ENCODE measurements at regions not wholly inside any gene's neighbourhood (a gene's known extent, or its start where the extent isn't known, plus 50 kb on each side); places are given as distances from the start of the nearest gene placed in this dataset.

GRCh38 chr3:117788506-117788905, 1078.9 kb downstream of the TUSC7 start:
- TF ChIP-seq CTCF (IDR thresholded peaks at IDR 0.05; ENCODE audit: extremely low read depth, missing control alignments), result no peak

GRCh38 chr3:117790235-117790987, 1080.8 kb downstream of the TUSC7 start:
- no peak for DNase-seq (ENCODE audit: low spot score)
- TF ChIP-seq CTCF (IDR thresholded peaks at IDR 0.05; ENCODE audit: extremely low read depth, missing control alignments), result no peak

More at GRCh38 chr3:117788506-117788905, 1078.9 kb downstream of the TUSC7 start:
- no peak for DNase-seq (ENCODE audit: low spot score)

DNA sequence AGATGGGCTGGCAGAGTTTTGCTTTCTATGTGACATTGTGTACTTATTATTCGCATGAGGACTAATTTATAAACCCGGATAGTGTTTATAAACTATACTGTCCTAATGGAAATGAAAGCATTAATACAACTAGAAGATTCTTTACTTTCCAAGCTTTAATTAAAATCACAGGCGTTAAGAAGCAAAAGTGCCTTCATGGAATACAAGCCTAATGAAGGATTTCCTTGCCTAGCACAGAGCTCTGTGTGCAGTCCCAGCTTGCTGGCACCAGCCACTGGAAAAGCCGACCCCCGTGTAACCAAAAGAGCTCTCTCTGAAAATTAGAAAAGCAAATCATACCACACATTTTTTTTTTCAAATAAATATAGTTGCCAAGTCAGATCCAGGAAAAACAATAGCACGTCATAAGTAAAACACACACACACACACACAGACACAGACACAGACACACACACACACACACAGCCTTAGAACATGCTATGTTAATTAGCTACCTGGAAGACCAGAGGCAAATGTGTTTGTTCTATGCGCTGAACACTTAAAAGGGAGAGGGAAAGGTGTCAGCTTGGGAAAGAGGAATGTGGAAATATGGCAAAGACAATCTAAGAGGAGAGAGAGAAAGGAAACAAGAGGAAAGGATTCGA, 1084.2 kb downstream of the TUSC7 start:
- DNase-seq (ENCODE audit: low spot score), result no peak
- TF ChIP-seq CTCF (IDR thresholded peaks at IDR 0.05; ENCODE audit: extremely low read depth, missing control alignments), result no peak

- TF ChIP-seq CTCF (IDR thresholded peaks at IDR 0.05; ENCODE audit: extremely low read depth, missing control alignments), result no peak
- no peak for DNase-seq (ENCODE audit: low spot score)
Observed at GRCh38 chr3:117798221-117798620, 1088.6 kb downstream of the TUSC7 start.

DNA sequence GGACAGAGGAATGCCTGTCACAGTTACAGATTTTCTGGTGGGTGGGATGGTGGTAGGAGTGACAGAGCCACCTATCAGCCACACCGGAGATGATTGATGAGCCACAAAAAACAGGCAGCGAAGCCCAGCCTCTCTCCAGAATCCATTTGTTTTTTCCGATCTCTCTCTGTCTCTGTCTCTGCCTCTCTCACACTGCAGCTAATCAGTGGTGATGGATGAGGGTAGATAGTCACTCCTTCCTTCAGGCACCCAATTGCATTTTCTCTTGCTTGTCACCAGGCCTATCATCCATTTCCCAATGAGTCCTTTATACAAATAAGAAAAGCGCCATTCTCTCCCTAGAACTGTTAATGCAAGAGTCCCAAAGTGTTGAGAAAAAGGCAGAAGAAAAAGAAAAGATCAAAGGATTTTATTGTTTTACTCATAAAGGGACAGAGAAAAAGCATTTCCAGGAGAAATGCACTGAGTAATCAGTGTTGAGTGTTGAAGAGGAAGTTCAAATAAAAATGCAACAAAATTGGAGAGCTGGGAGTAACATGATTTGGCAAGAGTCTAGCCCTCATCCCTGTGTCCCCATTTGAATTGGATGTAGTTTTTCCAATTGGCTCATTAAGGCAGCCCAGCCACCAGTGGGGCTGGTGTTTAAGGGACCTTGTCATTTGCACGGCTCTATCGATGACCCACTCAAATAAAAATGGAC, 1089.3 kb downstream of the TUSC7 start:
- no peak for DNase-seq (ENCODE audit: low spot score)
- no peak for TF ChIP-seq CTCF (IDR thresholded peaks at IDR 0.05; ENCODE audit: extremely low read depth, missing control alignments)

DNA sequence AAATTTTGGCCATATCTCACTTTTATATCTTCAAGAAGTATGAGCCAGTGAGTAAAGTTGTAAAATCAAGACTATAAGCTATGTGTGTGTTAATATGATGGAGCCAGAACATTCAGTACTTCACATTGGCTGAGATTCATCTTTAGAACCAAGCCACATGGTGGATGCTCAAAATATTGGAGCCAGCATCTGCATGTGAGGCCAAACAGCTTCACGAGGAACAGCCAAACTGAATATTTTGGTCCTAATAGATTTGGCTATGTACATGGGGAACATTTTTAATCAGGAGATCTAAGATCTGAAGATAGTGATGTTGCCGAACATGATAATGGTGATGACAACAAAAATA, 1089.8 kb downstream of the TUSC7 start:
- no peak for DNase-seq (ENCODE audit: low spot score)
- no peak for TF ChIP-seq CTCF (IDR thresholded peaks at IDR 0.05; ENCODE audit: extremely low read depth, missing control alignments)

DNA sequence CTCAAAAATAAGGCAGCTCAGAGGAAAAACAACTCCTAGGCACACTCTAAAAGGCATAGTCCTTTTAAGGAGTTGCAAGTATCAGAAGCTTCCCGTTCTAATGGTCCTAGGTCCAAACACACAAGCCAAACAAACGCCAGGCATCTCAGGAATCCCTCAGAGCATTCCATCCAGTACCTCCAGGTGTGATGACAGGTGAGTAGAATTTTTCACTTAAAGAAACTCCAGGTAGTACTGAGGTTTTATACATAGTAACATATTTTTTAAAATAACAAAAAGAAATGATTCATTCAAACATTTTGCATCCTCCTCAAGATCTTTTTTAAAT, 1092.3 kb downstream of the TUSC7 start:
- no peak for DNase-seq (ENCODE audit: low spot score)
- no peak for TF ChIP-seq CTCF (IDR thresholded peaks at IDR 0.05; ENCODE audit: extremely low read depth, missing control alignments)

All from GM20000 (cell line).